GM12878 (cell line): ENCODE measurements at regions not wholly inside any gene's neighbourhood (a gene's known extent, or its start where the extent isn't known, plus 50 kb on each side); places are given as distances from the start of the nearest gene placed in this dataset.
A peak's percentile ranks its signal among the peaks of the same experiment; 100 is the strongest.

ENCODE experiments used
- ATAC-seq: fragments of 200-7000 bp; cut with Tn5 transposase; 3 replicates; pipeline ENCODE4 v1.9.1; 2020; ENCODE audit warnings: mild to moderate bottlenecking, moderate library complexity
- BruUV-seq: library from RNA; stranded (reverse); fragments of 400-500 nt; replicated peaks from 2 replicates; lab custom pipeline; 2021; lab: Mats Ljungman, UMichigan
- CTCF ChIA-PET: fragments of 300-600 bp; sonication (Branson Sonifier 250); formaldehyde crosslinking; extraction: SDS; loops from one replicate; lab custom pipeline; 2021; ENCODE audit warnings: inconsistent platforms; lab: Yijun Ruan, JAX
- POLR2A ChIA-PET: fragments of 350-600 bp; formaldehyde crosslinking; extraction: SDS; loops from one replicate; lab custom pipeline; 2021; ENCODE audit warnings: inconsistent platforms; lab: Charles Lee
- RAD21 ChIA-PET: fragments of 300-600 bp; sonication (Branson Sonifier 250); formaldehyde crosslinking; loops from one replicate; lab custom pipeline; 2023; ENCODE audit warnings: antibody characterized with exemption; ENCODE audit not compliant: unreplicated experiment; lab: Charles Lee
- SMC1A ChIA-PET: fragments of 300-600 bp; sonication (Branson Sonifier 250); formaldehyde crosslinking; loops from one replicate; lab custom pipeline; 2023; ENCODE audit not compliant: unreplicated experiment, uncharacterized antibody; lab: Charles Lee
- DNase-seq: peaks from one replicate; pipeline ENCODE4 v3.0.0-alpha.2; 2011; ENCODE audit warnings: low read depth, low spot score
- FAIRE-seq: peaks from 3 replicates; lab custom pipeline; 2011; peaks lifted over from hg19 to GRCh38; lab: Jason Lieb, UNC
- H2AFZ ChIP-seq: 2 replicates; pipeline ENCODE4 v1.6.0; 2011; ENCODE audit warnings: low read depth, low read length, control low read depth; ENCODE audit not compliant: control insufficient read depth
- H3K27ac ChIP-seq: 2 replicates; pipeline ENCODE4 v1.5.1; 2011; ENCODE audit warnings: control low read depth; ENCODE audit not compliant: control insufficient read depth, insufficient read depth
- H3K27me3 ChIP-seq, 2 experiments: replicated peaks in 1 of 2; 2 replicates each; pipeline versions ENCODE4 v1.6.0 to v1.6.1; 2011; ENCODE audit warnings: low read length in 1 of 2; ENCODE audit not compliant: control insufficient read depth in 2 of 2, insufficient read depth in 2 of 2
- H3K36me3 ChIP-seq, 2 experiments: 2 replicates each; pipeline ENCODE4 v1.5.1; 2011; ENCODE audit warnings: low read length in 1 of 2; ENCODE audit not compliant: control insufficient read depth in 2 of 2, insufficient read depth in 2 of 2
- H3K4me1 ChIP-seq: 2 replicates; pipeline ENCODE4 v1.6.1; 2011; ENCODE audit warnings: mild to moderate bottlenecking, low read length, moderate library complexity, mixed read lengths; ENCODE audit not compliant: control insufficient read depth, insufficient read depth
- H3K4me2 ChIP-seq: 2 replicates; pipeline ENCODE4 v1.6.0; 2011; ENCODE audit warnings: control low read depth; ENCODE audit not compliant: control insufficient read depth, insufficient read depth
- H3K4me3 ChIP-seq: fragments of 200-600 bp; sonication (generic); 2 replicates; pipeline ENCODE4 v1.5.1; 2016
- H3K79me2 ChIP-seq: 2 replicates; pipeline ENCODE4 v1.6.0; 2011; ENCODE audit warnings: low read length; ENCODE audit not compliant: control insufficient read depth, insufficient read depth
- H3K9ac ChIP-seq: 2 replicates; pipeline ENCODE4 v1.8.0; 2011; ENCODE audit warnings: low read length, control low read depth, mixed read lengths; ENCODE audit not compliant: control insufficient read depth, insufficient read depth
- H3K9me3 ChIP-seq: replicated peaks from 3 replicates; pipeline ENCODE4 v1.5.1; 2011; ENCODE audit warnings: mild to moderate bottlenecking, low read length; ENCODE audit not compliant: control insufficient read depth, insufficient read depth
- H4K20me1 ChIP-seq: 2 replicates; pipeline ENCODE4 v1.6.0; 2011; ENCODE audit not compliant: control insufficient read depth, insufficient read depth
- CEBPB ChIP-seq, 2 experiments: fragments of 150-350 bp in 1 of 2; IDR thresholded peaks; 2 replicates each; pipeline ENCODE4 v1.6.1; 2012 to 2014; ENCODE audit warnings: low read depth in 2 of 2, low read length in 2 of 2, borderline replicate concordance in 1 of 2, inconsistent platforms in 1 of 2
- GATAD2B ChIP-seq: fragments of 450-650 bp; conservative IDR thresholded peaks from 2 replicates; pipeline ENCODE4 v1.6.1; 2017; ENCODE audit warnings: low read depth, mild to moderate bottlenecking, moderate library complexity
- MEF2A ChIP-seq: IDR thresholded peaks from 2 replicates; pipeline ENCODE4 v1.6.1; 2011; ENCODE audit warnings: low read depth, mild to moderate bottlenecking, low read length, moderate library complexity; ENCODE audit not compliant: insufficient read depth
- MEF2B ChIP-seq: fragments of 450-650 bp; IDR thresholded peaks from 2 replicates; pipeline ENCODE4 v1.6.1; 2018; ENCODE audit warnings: mild to moderate bottlenecking, moderate library complexity; ENCODE audit not compliant: partially characterized antibody, poor library complexity, severe bottlenecking
- MYC ChIP-seq: IDR thresholded peaks from 2 replicates; pipeline ENCODE4 v1.6.1; 2011; ENCODE audit warnings: mild to moderate bottlenecking, low read length, moderate library complexity, inconsistent platforms; ENCODE audit not compliant: insufficient read depth, insufficient replicate concordance, insufficient read length, severe bottlenecking
- PAX5 ChIP-seq: IDR thresholded peaks from 2 replicates; pipeline ENCODE4 v1.6.1; 2011; ENCODE audit warnings: low read depth, low read length, borderline replicate concordance
- RUNX3 ChIP-seq: IDR thresholded peaks from 2 replicates; pipeline ENCODE4 v1.6.1; 2012; ENCODE audit warnings: low read length, inconsistent platforms
- SPI1 ChIP-seq: IDR thresholded peaks from 2 replicates; pipeline ENCODE4 v1.6.1; 2011; ENCODE audit warnings: low read depth, mild to moderate bottlenecking, low read length, moderate library complexity, borderline replicate concordance; ENCODE audit not compliant: insufficient read depth
- ZBED1 ChIP-seq: IDR thresholded peaks from 2 replicates; pipeline ENCODE4 v1.6.1; 2016; ENCODE audit warnings: borderline replicate concordance
- ZNF622 ChIP-seq: fragments of 450-650 bp; IDR thresholded peaks from 2 replicates; pipeline ENCODE4 v1.6.1; 2017; ENCODE audit warnings: mild to moderate bottlenecking, inconsistent platforms
- WGBS: methylation state at CpG from one replicate; pipeline ENCODE4 v1.1.6; 2016; ENCODE audit warnings: low lambda C conversion rate; ENCODE audit not compliant: insufficient replicate concordance, insufficient coverage; ENCODE audit errors: missing lambda C conversion rate; 5-methylcytosine and 5-hydroxymethylcytosine counted together
- in situ Hi-C: fragments of 300-500 bp; cut with MboI; formaldehyde crosslinking; loops from 9 replicates; pipeline ENCODE4 v1.14.3; 2018; ENCODE audit warnings: mixed read lengths
- intact Hi-C: fragments of 100-400 bp; cut with micrococcal nuclease; formaldehyde crosslinking; loops from one replicate; pipeline ENCODE4 v1.14.2; 2022; ENCODE audit not compliant: unreplicated experiment
- TF ChIP-seq, protein P1 (sequence below): fragments of 450-650 bp; IDR thresholded peaks from 2 replicates; pipeline ENCODE4 v1.6.1; 2018; ENCODE audit warnings: mild to moderate bottlenecking, low read depth, moderate library complexity; ENCODE audit not compliant: partially characterized antibody
- TF ChIP-seq, protein P2 (sequence below): fragments of 450-650 bp; IDR thresholded peaks from 2 replicates; pipeline ENCODE4 v1.6.1; 2017; ENCODE audit warnings: mild to moderate bottlenecking, low read depth, inconsistent platforms; ENCODE audit not compliant: poor library complexity, severe bottlenecking

DNA sequence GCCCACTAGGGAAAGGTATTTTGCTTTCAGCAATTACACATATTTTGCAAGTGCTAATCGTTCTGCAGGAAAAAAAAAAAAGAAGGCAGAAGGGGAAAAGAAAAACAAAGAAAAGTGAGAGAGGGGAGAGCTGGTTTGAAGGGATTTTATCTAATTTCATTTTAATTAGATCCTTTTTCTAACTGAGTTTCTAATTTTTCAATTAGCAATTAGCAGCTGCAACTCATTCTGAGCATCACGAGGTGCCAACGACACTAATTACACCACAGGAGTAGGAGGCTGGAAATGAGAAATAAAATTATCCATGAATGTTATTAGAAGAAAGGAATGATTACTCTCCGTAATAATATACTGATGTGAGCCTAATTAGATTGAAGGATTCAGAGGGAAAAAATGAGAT, 481.0 kb upstream of the CAMK1G start (continued):
- TF ChIP-seq SPI1 (no peak), PAX5 (no peak), ZNF622 (no peak), CEBPB (IDR thresholded peaks at IDR 0.05; ENCODE audit: borderline replicate concordance in 1 of 2, low read depth in 2 of 2, low read length in 2 of 2) (no peak), MYC (no peak)
- TF ChIP-seq, protein P1, sequence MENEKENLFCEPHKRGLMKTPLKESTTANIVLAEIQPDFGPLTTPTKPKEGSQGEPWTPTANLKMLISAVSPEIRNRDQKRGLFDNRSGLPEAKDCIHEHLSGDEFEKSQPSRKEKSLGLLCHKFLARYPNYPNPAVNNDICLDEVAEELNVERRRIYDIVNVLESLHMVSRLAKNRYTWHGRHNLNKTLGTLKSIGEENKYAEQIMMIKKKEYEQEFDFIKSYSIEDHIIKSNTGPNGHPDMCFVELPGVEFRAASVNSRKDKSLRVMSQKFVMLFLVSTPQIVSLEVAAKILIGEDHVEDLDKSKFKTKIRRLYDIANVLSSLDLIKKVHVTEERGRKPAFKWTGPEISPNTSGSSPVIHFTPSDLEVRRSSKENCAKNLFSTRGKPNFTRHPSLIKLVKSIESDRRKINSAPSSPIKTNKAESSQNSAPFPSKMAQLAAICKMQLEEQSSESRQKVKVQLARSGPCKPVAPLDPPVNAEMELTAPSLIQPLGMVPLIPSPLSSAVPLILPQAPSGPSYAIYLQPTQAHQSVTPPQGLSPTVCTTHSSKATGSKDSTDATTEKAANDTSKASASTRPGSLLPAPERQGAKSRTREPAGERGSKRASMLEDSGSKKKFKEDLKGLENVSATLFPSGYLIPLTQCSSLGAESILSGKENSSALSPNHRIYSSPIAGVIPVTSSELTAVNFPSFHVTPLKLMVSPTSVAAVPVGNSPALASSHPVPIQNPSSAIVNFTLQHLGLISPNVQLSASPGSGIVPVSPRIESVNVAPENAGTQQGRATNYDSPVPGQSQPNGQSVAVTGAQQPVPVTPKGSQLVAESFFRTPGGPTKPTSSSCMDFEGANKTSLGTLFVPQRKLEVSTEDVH = no peak

DNA sequence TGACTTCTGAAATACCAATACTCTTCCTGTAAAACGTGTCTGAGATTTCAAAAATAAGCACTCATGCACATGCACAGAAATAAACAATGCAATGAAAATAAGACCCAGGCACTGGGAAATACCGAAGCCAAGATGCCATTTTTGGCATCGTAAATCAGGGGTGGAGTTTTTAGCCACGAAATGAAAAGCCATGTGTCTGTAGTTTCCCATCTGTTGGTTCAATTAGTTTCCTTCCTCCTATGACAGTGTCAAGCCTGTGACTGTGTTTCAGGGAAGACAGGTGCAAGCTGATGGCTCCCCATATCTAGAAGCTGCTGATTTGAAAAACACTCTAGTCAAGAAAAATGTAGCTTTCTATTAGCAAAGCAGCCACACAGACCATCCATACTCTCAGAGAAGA, 480.4 kb upstream of the CAMK1G start:
- intact Hi-C loops = no loop called here
- Histone ChIP-seq H3K9me3 (peaks cover 10% of the 10 kb centered on the region; the same call in 2 of the 3 replicates), H3K79me2 (no peaks in the 10 kb centered on the region), H3K4me2 (peak overlapping the region; percentile 61), H3K9ac (no peak overlapping the region), H3K27ac (peak overlapping the region; percentile 4; the same call in 1 of the 2 replicates), H3K27me3 (no peaks in the 10 kb centered on the region), H2AFZ (peak overlapping the region; percentile 51), H3K4me1 (peaks cover 35% of the 10 kb centered on the region), H4K20me1 (no peaks in the 10 kb centered on the region), H3K36me3 (no peaks in the 10 kb centered on the region), H3K4me3 (peak overlapping the region; percentile 17; the same call in 1 of the 2 replicates)
- RAD21 ChIA-PET = interaction anchor here (1.2 kb wide), 1 partner anchor 9 kb away, joined by 3 read pairs; no protein-coding TSS in a partner anchor
- in situ Hi-C loops = no loop called here
- ATAC-seq (peak; percentile 47; the same call in 2 of the 3 replicates), DNase-seq (peak; percentile 55), FAIRE-seq (no peak)
- BruUV-seq = no TSS peak
- POLR2A ChIA-PET = no interaction called here
- TF ChIP-seq GATAD2B (no peak), ZBED1 (no peak), MEF2A (0 out of 2 replicates have a peak, but pooled peaks have one; percentile 49), MEF2B (peak; percentile 32), RUNX3 (peak; percentile 35)
- TF ChIP-seq, protein P2, sequence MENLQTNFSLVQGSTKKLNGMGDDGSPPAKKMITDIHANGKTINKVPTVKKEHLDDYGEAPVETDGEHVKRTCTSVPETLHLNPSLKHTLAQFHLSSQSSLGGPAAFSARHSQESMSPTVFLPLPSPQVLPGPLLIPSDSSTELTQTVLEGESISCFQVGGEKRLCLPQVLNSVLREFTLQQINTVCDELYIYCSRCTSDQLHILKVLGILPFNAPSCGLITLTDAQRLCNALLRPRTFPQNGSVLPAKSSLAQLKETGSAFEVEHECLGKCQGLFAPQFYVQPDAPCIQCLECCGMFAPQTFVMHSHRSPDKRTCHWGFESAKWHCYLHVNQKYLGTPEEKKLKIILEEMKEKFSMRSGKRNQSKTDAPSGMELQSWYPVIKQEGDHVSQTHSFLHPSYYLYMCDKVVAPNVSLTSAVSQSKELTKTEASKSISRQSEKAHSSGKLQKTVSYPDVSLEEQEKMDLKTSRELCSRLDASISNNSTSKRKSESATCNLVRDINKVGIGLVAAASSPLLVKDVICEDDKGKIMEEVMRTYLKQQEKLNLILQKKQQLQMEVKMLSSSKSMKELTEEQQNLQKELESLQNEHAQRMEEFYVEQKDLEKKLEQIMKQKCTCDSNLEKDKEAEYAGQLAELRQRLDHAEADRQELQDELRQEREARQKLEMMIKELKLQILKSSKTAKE = no peak
- SMC1A ChIA-PET = interaction anchor here (1.2 to 3.4 kb wide), 2 partner anchors 11 to 39 kb away, joined by 3 to 13 read pairs; no protein-coding TSS in a partner anchor
- CTCF ChIA-PET = interaction anchor here (0.7 to 1.6 kb wide), 2 partner anchors 10 kb away, joined by 3 to 4 read pairs; no protein-coding TSS in a partner anchor
- 0% methylated on average over 4 of the region's 4 CpGs for WGBS
